ENCODE measurements at regions not wholly inside any gene's neighbourhood (a gene's known extent, or its start where the extent isn't known, plus 50 kb on each side); places are given as distances from the start of the nearest gene placed in this dataset.

DNA sequence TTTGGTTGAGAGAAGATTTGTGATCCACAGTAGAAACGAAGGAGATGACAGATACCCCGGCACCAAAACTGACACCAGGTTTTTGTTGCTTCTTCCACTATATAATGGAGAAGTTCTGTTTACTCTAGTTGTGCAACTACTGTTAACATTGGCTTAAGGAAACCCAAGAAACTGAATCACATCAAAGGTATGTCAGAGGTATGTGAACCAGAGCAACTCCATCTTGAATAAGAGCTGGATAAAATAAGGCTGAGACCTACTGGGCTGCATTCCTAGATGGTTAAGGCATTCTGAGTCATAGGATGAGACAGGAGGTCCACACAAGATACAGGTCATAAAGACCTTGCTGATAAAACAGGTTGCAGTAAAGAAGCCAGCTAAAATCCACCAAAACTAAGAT is 173.7 kb upstream of the CAMK1G start:
- H3K27ac ChIP-seq: no peak overlapping the region
- H3K9me3 ChIP-seq: no peaks in the 10 kb centered on the region
- TF ChIP-seq, protein P1, sequence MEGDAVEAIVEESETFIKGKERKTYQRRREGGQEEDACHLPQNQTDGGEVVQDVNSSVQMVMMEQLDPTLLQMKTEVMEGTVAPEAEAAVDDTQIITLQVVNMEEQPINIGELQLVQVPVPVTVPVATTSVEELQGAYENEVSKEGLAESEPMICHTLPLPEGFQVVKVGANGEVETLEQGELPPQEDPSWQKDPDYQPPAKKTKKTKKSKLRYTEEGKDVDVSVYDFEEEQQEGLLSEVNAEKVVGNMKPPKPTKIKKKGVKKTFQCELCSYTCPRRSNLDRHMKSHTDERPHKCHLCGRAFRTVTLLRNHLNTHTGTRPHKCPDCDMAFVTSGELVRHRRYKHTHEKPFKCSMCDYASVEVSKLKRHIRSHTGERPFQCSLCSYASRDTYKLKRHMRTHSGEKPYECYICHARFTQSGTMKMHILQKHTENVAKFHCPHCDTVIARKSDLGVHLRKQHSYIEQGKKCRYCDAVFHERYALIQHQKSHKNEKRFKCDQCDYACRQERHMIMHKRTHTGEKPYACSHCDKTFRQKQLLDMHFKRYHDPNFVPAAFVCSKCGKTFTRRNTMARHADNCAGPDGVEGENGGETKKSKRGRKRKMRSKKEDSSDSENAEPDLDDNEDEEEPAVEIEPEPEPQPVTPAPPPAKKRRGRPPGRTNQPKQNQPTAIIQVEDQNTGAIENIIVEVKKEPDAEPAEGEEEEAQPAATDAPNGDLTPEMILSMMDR (IDR thresholded peaks at IDR 0.05): no peak
- peaks cover 6% of the 10 kb centered on the region for H3K4me1 ChIP-seq
- intact Hi-C loops (cut with DNase I): no loop called here
- DNase-seq (no peak), ATAC-seq (no peak)
- no peak overlapping the region for H3K4me3 ChIP-seq
- no peaks in the 10 kb centered on the region for H3K27me3 ChIP-seq (ENCODE audit: low read depth)
- H3K36me3 ChIP-seq: no peaks in the 10 kb centered on the region

DNA sequence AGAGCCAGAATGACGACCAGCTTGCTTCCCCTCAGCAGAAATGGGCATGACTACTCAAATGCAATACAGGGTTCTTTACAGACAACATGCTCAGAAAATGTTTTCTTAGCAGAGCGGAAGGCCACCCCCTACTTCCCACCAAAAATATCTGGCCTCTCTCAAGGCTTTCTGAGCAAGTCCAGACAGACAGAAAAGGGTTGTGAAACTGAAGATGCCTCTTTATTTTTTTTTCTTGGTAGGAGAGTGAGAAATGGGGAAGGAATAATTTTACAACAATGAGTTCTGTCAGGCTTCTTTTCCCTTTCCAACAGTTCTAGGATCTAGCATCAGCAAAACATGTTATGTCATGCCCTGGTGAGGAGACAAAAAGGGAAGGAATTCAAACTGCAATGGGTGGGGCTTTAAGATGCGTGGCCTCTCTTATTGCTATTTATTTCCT is 172.0 kb upstream of the CAMK1G start:
- intact Hi-C loops (cut with DNase I): no loop called here
- DNase-seq (no peak), ATAC-seq (peak; percentile 40 to 71)
- H3K9me3 ChIP-seq: no peaks in the 10 kb centered on the region
- peaks cover 6% of the 10 kb centered on the region for H3K4me1 ChIP-seq
- H3K4me3 ChIP-seq: no peak overlapping the region
- H3K27ac ChIP-seq: no peak overlapping the region
- H3K27me3 ChIP-seq (ENCODE audit: low read depth): no peaks in the 10 kb centered on the region
- TF ChIP-seq, protein P1 (IDR thresholded peaks at IDR 0.05): no peak
- H3K36me3 ChIP-seq: no peaks in the 10 kb centered on the region

DNA sequence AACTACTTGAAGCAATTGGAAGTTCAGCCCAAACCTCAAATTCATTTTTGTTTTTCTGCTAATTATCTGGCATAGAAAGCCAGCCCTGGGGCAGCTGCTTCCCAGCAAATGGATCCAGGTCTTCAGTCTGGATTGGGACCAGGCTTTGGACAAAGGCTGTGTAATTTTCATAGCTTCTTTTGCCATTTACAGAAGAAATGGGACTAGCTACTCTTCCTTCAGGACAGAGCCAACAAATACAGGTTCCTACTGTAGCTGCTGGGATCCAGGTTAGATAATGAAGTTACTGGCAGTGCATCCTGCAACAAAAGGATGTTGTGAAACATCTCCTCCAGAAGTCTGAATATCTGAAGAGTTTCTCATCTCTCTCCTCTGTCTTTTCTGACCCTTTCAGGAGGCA is 171.5 kb upstream of the CAMK1G start:
- no peak overlapping the region for H3K4me3 ChIP-seq
- intact Hi-C loops (cut with DNase I): no loop called here
- no peaks in the 10 kb centered on the region for H3K36me3 ChIP-seq
- TF ChIP-seq, protein P1 (IDR thresholded peaks at IDR 0.05): no peak
- H3K4me1 ChIP-seq: peaks cover 6% of the 10 kb centered on the region
- H3K27me3 ChIP-seq (ENCODE audit: low read depth): no peaks in the 10 kb centered on the region
- no peak overlapping the region for H3K27ac ChIP-seq
- DNase-seq: no peak
- no peaks in the 10 kb centered on the region for H3K9me3 ChIP-seq
- ATAC-seq: no peak

DNA sequence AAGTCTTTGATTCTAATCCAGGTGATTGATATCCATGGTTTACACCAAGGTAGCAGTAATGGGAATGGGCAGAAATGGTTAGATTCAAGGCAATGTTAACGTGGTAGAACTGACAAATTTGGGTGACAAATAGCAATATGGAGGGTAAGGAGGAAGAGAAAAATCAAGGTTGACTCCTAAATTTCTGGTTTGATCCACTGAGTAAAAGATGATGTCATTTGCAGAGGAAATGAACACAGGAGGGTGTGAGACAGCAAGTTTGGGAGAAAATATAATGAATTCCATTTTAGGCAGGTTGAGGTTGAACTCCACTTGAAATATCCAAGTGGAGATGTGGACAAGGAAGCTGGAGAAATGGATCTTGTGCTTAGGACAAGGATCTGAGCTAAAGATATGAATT is 170.9 kb upstream of the CAMK1G start:
- TF ChIP-seq, protein P1 (IDR thresholded peaks at IDR 0.05): no peak
- DNase-seq: no peak
- no peak overlapping the region for H3K27ac ChIP-seq
- no peaks in the 10 kb centered on the region for H3K9me3 ChIP-seq
- H3K4me1 ChIP-seq: peaks cover 6% of the 10 kb centered on the region
- no peaks in the 10 kb centered on the region for H3K36me3 ChIP-seq
- intact Hi-C loops (cut with DNase I): no loop called here
- ATAC-seq: no peak
- H3K4me3 ChIP-seq: no peak overlapping the region
- no peaks in the 10 kb centered on the region for H3K27me3 ChIP-seq (ENCODE audit: low read depth)

DNA sequence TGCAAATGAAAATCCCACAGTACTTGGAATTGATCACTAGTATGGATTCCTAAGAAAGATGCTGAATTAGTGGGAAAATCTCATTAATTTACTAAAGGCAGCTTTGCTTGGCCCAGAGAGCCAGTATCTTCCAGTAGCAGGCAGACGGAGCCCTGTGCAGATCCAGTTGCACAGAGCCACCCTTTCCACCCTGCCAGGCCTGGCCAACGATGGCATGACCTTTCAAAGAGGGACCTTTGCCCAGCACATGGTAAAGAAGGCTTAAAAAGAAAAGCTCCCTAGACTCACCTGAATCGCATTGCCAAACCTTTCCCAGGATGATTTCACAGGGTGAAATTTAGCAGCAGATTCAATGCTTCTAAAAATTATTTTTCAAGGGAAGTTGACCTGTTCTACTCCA is 170.5 kb upstream of the CAMK1G start:
- intact Hi-C loops (cut with DNase I): no loop called here

More for the DNA sequence above, 170.5 kb upstream of the CAMK1G start:
- DNase-seq (no peak), ATAC-seq (no peak)
- Histone ChIP-seq H3K36me3 (no peaks in the 10 kb centered on the region), H3K27me3 (ENCODE audit: low read depth) (no peaks in the 10 kb centered on the region), H3K4me3 (no peak overlapping the region), H3K4me1 (peaks cover 6% of the 10 kb centered on the region), H3K27ac (no peak overlapping the region), H3K9me3 (no peaks in the 10 kb centered on the region)
- TF ChIP-seq, protein P1 (IDR thresholded peaks at IDR 0.05): no peak

Data from lower lobe of right lung (tissue), 2 donors.